Breast epithelium (tissue), 3 donors: ENCODE measurements at regions not wholly inside any gene's neighbourhood (a gene's known extent, or its start where the extent isn't known, plus 50 kb on each side); places are given as distances from the start of the nearest gene placed in this dataset.

Source experiments
- POLR2A ChIP-seq: fragments of 450-650 bp; IDR thresholded peaks from one replicate; pipeline ENCODE4 v1.6.1; 2016; ENCODE audit warnings: antibody characterized with exemption, mild to moderate bottlenecking, moderate library complexity
- POLR2AphosphoS5 ChIP-seq, 3 donors: sonication (generic); formaldehyde crosslinking; IDR thresholded peaks; one replicate each; pipeline ENCODE4 v1.6.1; 2017; ENCODE audit warnings: antibody characterized with exemption in 3 of 3
- TF ChIP-seq, protein P1 (sequence below), 3 donors: fragments of 450-650 bp; IDR thresholded peaks; one replicate each; pipeline ENCODE4 v1.5.1; 2016 to 2017; ENCODE audit warnings: antibody characterized with exemption in 3 of 3, mild to moderate bottlenecking in 3 of 3, moderate library complexity in 3 of 3

DNA sequence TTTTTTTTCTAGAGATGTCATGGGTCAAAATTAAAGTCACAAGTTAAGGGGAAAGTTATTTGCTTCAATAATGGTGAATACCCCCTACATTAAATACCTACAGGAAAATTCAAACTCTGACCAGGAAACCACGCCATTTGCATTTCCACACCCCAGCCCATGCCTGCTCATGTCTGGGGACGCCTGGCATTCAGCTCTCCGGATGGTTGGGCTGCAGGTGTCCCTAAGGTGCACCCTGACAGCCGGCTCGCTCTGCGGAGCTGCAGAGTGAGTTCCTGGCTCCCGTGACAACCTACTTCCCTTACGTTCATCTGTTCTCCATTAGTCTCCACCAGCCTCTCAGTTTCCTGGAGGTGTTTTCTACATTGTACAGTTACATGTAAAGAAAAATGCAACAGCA is 122.7 kb upstream of the RIOK3 start:
- TF ChIP-seq, protein P1, sequence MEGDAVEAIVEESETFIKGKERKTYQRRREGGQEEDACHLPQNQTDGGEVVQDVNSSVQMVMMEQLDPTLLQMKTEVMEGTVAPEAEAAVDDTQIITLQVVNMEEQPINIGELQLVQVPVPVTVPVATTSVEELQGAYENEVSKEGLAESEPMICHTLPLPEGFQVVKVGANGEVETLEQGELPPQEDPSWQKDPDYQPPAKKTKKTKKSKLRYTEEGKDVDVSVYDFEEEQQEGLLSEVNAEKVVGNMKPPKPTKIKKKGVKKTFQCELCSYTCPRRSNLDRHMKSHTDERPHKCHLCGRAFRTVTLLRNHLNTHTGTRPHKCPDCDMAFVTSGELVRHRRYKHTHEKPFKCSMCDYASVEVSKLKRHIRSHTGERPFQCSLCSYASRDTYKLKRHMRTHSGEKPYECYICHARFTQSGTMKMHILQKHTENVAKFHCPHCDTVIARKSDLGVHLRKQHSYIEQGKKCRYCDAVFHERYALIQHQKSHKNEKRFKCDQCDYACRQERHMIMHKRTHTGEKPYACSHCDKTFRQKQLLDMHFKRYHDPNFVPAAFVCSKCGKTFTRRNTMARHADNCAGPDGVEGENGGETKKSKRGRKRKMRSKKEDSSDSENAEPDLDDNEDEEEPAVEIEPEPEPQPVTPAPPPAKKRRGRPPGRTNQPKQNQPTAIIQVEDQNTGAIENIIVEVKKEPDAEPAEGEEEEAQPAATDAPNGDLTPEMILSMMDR (IDR thresholded peaks at IDR 0.05): no peak
- TF ChIP-seq POLR2AphosphoS5 (IDR thresholded peaks at IDR 0.05) (no peak), POLR2A (no peak)
